OCI-LY7 (cell line): ENCODE measurements at regions not wholly inside any gene's neighbourhood (a gene's known extent, or its start where the extent isn't known, plus 50 kb on each side); places are given as distances from the start of the nearest gene placed in this dataset.
"Not testable (repeated sequence)": the region's sequence is repeated elsewhere in the genome, so short reads cannot be mapped to it uniquely, and the experiment has no call there.

Experiments used
- EZH2phosphoT487 ChIP-seq: fragments of 200-600 bp; sonication (generic); IDR thresholded peaks from 2 replicates; pipeline ENCODE4 v1.6.1; 2018; ENCODE audit warnings: low read depth, borderline replicate concordance, mild to moderate bottlenecking, mixed run types, antibody characterized with exemption, low read length, moderate library complexity, mixed read lengths
- TF ChIP-seq, protein P1 (sequence below): fragments of 200-600 bp; sonication (generic); conservative IDR thresholded peaks from 2 replicates; pipeline ENCODE4 v1.5.1; 2014; ENCODE audit warnings: mild to moderate bottlenecking, antibody characterized with exemption, low read length, moderate library complexity, mixed read lengths

DNA sequence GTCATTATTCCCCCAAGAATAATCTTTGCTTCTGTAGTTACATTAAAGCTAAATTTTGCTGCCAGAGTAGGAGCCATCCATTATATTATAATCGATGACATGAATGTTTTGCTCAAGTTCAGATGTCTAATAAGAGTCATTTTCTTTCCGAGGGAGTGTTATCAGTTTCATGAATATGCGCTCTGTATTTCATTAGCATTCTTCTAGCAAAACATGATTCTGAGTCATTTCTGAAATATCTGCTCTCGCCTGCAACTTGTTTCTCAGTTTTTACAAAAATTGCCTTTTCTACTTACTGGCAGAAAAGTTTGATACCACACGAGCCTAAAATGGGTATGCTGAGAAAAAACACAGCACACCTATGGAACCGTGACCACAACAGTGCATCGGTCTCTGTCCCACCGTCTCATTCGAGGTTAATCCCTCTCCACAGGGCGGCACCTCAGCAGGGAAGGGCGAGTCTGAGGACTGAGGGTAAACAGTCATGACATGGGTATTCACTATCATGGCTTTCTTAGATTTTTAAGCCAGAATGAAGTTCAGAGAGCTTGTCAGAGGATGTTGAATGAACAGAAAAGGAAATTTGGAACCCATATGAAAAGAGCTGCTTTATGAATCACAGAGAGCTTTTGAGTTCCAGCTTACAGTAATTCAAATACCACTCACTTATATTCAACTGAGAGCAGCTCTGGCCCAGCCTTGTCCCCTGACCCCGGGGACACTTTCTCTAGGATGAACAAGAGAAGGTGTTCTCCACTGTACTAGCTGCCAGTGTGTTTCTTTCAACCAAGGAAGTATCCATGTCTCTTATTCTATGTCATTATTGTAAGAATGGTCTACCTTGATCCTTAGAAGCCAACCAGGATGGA, 303.6 kb upstream of the PLGLB1 start:
- TF ChIP-seq, protein P1, sequence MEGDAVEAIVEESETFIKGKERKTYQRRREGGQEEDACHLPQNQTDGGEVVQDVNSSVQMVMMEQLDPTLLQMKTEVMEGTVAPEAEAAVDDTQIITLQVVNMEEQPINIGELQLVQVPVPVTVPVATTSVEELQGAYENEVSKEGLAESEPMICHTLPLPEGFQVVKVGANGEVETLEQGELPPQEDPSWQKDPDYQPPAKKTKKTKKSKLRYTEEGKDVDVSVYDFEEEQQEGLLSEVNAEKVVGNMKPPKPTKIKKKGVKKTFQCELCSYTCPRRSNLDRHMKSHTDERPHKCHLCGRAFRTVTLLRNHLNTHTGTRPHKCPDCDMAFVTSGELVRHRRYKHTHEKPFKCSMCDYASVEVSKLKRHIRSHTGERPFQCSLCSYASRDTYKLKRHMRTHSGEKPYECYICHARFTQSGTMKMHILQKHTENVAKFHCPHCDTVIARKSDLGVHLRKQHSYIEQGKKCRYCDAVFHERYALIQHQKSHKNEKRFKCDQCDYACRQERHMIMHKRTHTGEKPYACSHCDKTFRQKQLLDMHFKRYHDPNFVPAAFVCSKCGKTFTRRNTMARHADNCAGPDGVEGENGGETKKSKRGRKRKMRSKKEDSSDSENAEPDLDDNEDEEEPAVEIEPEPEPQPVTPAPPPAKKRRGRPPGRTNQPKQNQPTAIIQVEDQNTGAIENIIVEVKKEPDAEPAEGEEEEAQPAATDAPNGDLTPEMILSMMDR, result not testable (repeated sequence)
- not testable (repeated sequence) for TF ChIP-seq EZH2phosphoT487
